AG09319 (cell line): ENCODE measurements at regions not wholly inside any gene's neighbourhood (a gene's known extent, or its start where the extent isn't known, plus 50 kb on each side); places are given as distances from the start of the nearest gene placed in this dataset.

Experiments
- DNase-seq: peaks from one replicate; pipeline ENCODE4 v3.0.0-alpha.2; 2010; ENCODE audit warnings: low read depth; ENCODE audit errors: extremely low read depth
- CTCF ChIP-seq: IDR thresholded peaks from 2 replicates; pipeline ENCODE4 v1.5.1; 2011; ENCODE audit warnings: low read depth, mild to moderate bottlenecking, inconsistent platforms, low read length, moderate library complexity

GRCh38 chr3:21801631-21802030 is 50.6 kb upstream of the ZNF385D start:
- DNase-seq = no peak
- TF ChIP-seq CTCF = no peak

- no peak for TF ChIP-seq CTCF
- no peak for DNase-seq
Observed at GRCh38 chr3:21803604-21804003, 52.6 kb upstream of the ZNF385D start.

- DNase-seq = no peak
- TF ChIP-seq CTCF = no peak
Observed at GRCh38 chr3:21804330-21804729, 53.3 kb upstream of the ZNF385D start.

- no peak for TF ChIP-seq CTCF
Observed at GRCh38 chr3:21806733-21807132, 55.7 kb upstream of the ZNF385D start.

GRCh38 chr3:21825684-21826083 is 74.7 kb upstream of the ZNF385D start:
- no peak for DNase-seq
- TF ChIP-seq CTCF = no peak

More at GRCh38 chr3:21806733-21807132, 55.7 kb upstream of the ZNF385D start:
- no peak for DNase-seq

GRCh38 chr3:21826416-21826815 is 75.4 kb upstream of the ZNF385D start:
- TF ChIP-seq CTCF = no peak
- no peak for DNase-seq

- no peak for TF ChIP-seq CTCF
- no peak for DNase-seq
Observed at GRCh38 chr3:21830541-21830940, 79.5 kb upstream of the ZNF385D start.
